ENCODE measurements at regions not wholly inside any gene's neighbourhood (a gene's known extent, or its start where the extent isn't known, plus 50 kb on each side); places are given as distances from the start of the nearest gene placed in this dataset.

- Mint-ChIP-seq H3K27ac (no peak overlapping the region), H3K4me3 (no peak overlapping the region), H3K36me3 (no peaks in the 10 kb centered on the region), H3K4me1 (no peaks in the 10 kb centered on the region), H3K9me3 (peaks cover 6% of the 10 kb centered on the region)
- no peak for DNase-seq (ENCODE audit: low spot score in 2 of 2)
- ATAC-seq, result no peak
Observed at GRCh38 chr2:150715501-150715900, 228.0 kb upstream of the RND3 start.

GRCh38 chr2:150710916-150711315 is 223.4 kb upstream of the RND3 start:
- H3K4me1 Mint-ChIP-seq, result no peaks in the 10 kb centered on the region
- peaks cover 4% of the 10 kb centered on the region for H3K9me3 Mint-ChIP-seq
- no peak overlapping the region for H3K4me3 Mint-ChIP-seq
- ATAC-seq (no peak), DNase-seq (ENCODE audit: low spot score in 2 of 2) (no peak)
- H3K36me3 Mint-ChIP-seq, result no peaks in the 10 kb centered on the region
- H3K27ac Mint-ChIP-seq, result no peak overlapping the region

- Mint-ChIP-seq H3K36me3 (no peaks in the 10 kb centered on the region), H3K27ac (no peak overlapping the region), H3K4me3 (no peak overlapping the region), H3K9me3 (peaks cover 4% of the 10 kb centered on the region), H3K4me1 (no peaks in the 10 kb centered on the region)
- ATAC-seq (no peak), DNase-seq (ENCODE audit: low spot score in 2 of 2) (no peak)
Observed at GRCh38 chr2:150710041-150710440, 222.6 kb upstream of the RND3 start.

- Mint-ChIP-seq H3K27ac (no peak overlapping the region), H3K4me1 (no peaks in the 10 kb centered on the region), H3K4me3 (no peak overlapping the region), H3K9me3 (peaks cover 3% of the 10 kb centered on the region), H3K36me3 (no peaks in the 10 kb centered on the region)
- DNase-seq (ENCODE audit: low spot score in 2 of 2), result no peak
- ATAC-seq, result no peak
Observed at GRCh38 chr2:150706561-150706960, 219.1 kb upstream of the RND3 start.

- DNase-seq (ENCODE audit: low spot score in 2 of 2) (no peak), ATAC-seq (no peak)
- Mint-ChIP-seq H3K4me3 (no peak overlapping the region), H3K36me3 (no peaks in the 10 kb centered on the region), H3K9me3 (peaks cover 3% of the 10 kb centered on the region), H3K4me1 (no peaks in the 10 kb centered on the region), H3K27ac (no peak overlapping the region)
Observed at GRCh38 chr2:150705767-150706166, 218.3 kb upstream of the RND3 start.

- H3K36me3 Mint-ChIP-seq, result no peaks in the 10 kb centered on the region
- H3K4me1 Mint-ChIP-seq, result no peaks in the 10 kb centered on the region
- no peak overlapping the region for H3K4me3 Mint-ChIP-seq
- ATAC-seq, result no peak
- no peak overlapping the region for H3K27ac Mint-ChIP-seq
- DNase-seq (ENCODE audit: low spot score in 2 of 2), result no peak
- H3K9me3 Mint-ChIP-seq, result peaks cover 3% of the 10 kb centered on the region
Observed at GRCh38 chr2:150705357-150705756, 217.9 kb upstream of the RND3 start.

GRCh38 chr2:150702791-150703190 is 215.3 kb upstream of the RND3 start:
- peaks cover 3% of the 10 kb centered on the region for H3K9me3 Mint-ChIP-seq
- H3K4me1 Mint-ChIP-seq, result no peaks in the 10 kb centered on the region
- ATAC-seq (no peak), DNase-seq (ENCODE audit: low spot score in 2 of 2) (no peak)
- no peak overlapping the region for H3K4me3 Mint-ChIP-seq
- no peak overlapping the region for H3K27ac Mint-ChIP-seq
- no peaks in the 10 kb centered on the region for H3K36me3 Mint-ChIP-seq

GRCh38 chr2:150700666-150701580 is 213.5 kb upstream of the RND3 start:
- no peak overlapping the region for H3K4me3 Mint-ChIP-seq
- DNase-seq (ENCODE audit: low spot score in 2 of 2), result no peak
- no peak for ATAC-seq

GRCh38 chr2:150699218-150699617 is 211.8 kb upstream of the RND3 start:
- Mint-ChIP-seq H3K9me3 (peaks cover 5% of the 10 kb centered on the region), H3K4me3 (no peak overlapping the region), H3K27ac (no peak overlapping the region), H3K4me1 (no peaks in the 10 kb centered on the region), H3K36me3 (no peaks in the 10 kb centered on the region)
- no peak for ATAC-seq
- no peak for DNase-seq (ENCODE audit: low spot score in 2 of 2)

More at GRCh38 chr2:150700666-150701580, 213.5 kb upstream of the RND3 start:
- no peaks in the 10 kb centered on the region for H3K4me1 Mint-ChIP-seq
- no peaks in the 10 kb centered on the region for H3K36me3 Mint-ChIP-seq
- H3K9me3 Mint-ChIP-seq, result peaks cover 3% of the 10 kb centered on the region
- no peak overlapping the region for H3K27ac Mint-ChIP-seq

GRCh38 chr2:150698016-150698661 is 210.7 kb upstream of the RND3 start:
- DNase-seq (ENCODE audit: low spot score in 2 of 2), result no peak

GRCh38 chr2:150697596-150697995 is 210.1 kb upstream of the RND3 start:
- ATAC-seq, result no peak
- Mint-ChIP-seq H3K27ac (no peak overlapping the region), H3K9me3 (peaks cover 6% of the 10 kb centered on the region), H3K36me3 (no peaks in the 10 kb centered on the region), H3K4me1 (no peaks in the 10 kb centered on the region), H3K4me3 (no peak overlapping the region)
- no peak for DNase-seq (ENCODE audit: low spot score in 2 of 2)

More at GRCh38 chr2:150698016-150698661, 210.7 kb upstream of the RND3 start:
- Mint-ChIP-seq H3K27ac (no peak overlapping the region), H3K4me3 (no peak overlapping the region), H3K9me3 (peaks cover 6% of the 10 kb centered on the region), H3K36me3 (no peaks in the 10 kb centered on the region), H3K4me1 (no peaks in the 10 kb centered on the region)
- ATAC-seq, result no peak

GRCh38 chr2:150695451-150696135 is 208.1 kb upstream of the RND3 start:
- no peaks in the 10 kb centered on the region for H3K36me3 Mint-ChIP-seq
- H3K4me1 Mint-ChIP-seq, result no peaks in the 10 kb centered on the region
- no peak overlapping the region for H3K27ac Mint-ChIP-seq
- DNase-seq (ENCODE audit: low spot score in 2 of 2) (no peak), ATAC-seq (no peak)
- no peak overlapping the region for H3K4me3 Mint-ChIP-seq
- peaks cover 6% of the 10 kb centered on the region for H3K9me3 Mint-ChIP-seq

- Mint-ChIP-seq H3K4me3 (no peak overlapping the region), H3K27ac (no peak overlapping the region), H3K9me3 (peaks cover 6% of the 10 kb centered on the region), H3K36me3 (no peaks in the 10 kb centered on the region), H3K4me1 (no peaks in the 10 kb centered on the region)
- ATAC-seq (no peak), DNase-seq (ENCODE audit: low spot score in 2 of 2) (no peak)
Observed at GRCh38 chr2:150693556-150693955, 206.1 kb upstream of the RND3 start.

- ATAC-seq (no peak), DNase-seq (ENCODE audit: low spot score in 2 of 2) (no peak)
- Mint-ChIP-seq H3K4me3 (no peak overlapping the region), H3K9me3 (peaks cover 6% of the 10 kb centered on the region), H3K36me3 (no peaks in the 10 kb centered on the region), H3K27ac (no peak overlapping the region), H3K4me1 (no peaks in the 10 kb centered on the region)
Observed at GRCh38 chr2:150690870-150691269, 203.4 kb upstream of the RND3 start.

- ATAC-seq (no peak), DNase-seq (ENCODE audit: low spot score in 2 of 2) (no peak)
- Mint-ChIP-seq H3K27ac (no peak overlapping the region), H3K4me3 (no peak overlapping the region), H3K4me1 (no peaks in the 10 kb centered on the region), H3K9me3 (peaks cover 4% of the 10 kb centered on the region), H3K36me3 (no peaks in the 10 kb centered on the region)
Observed at GRCh38 chr2:150690261-150690660, 202.8 kb upstream of the RND3 start.
